Activated B cell treated with CpG ODN at 0.5 μM for 24 hours (primary cell): ENCODE measurements at regions not wholly inside any gene's neighbourhood (a gene's known extent, or its start where the extent isn't known, plus 50 kb on each side); places are given as distances from the start of the nearest gene placed in this dataset.

Source experiments
- ATAC-seq: fragments of 200-7000 bp; cut with Tn5 transposase; one replicate; pipeline ENCODE4 v1.10.0; 2021; ENCODE audit warnings: low read depth, mild to moderate bottlenecking, moderate library complexity
- CTCF ChIA-PET: fragments of 350-600 bp; sonication (Branson Sonifier 250); formaldehyde crosslinking; loops from one replicate; lab custom pipeline; 2021; ENCODE audit warnings: antibody characterized with exemption; lab: Charles Lee
- POLR2A ChIA-PET: fragments of 350-600 bp; sonication (Branson Sonifier 250); formaldehyde crosslinking; loops from one replicate; lab custom pipeline; 2021; ENCODE audit warnings: antibody characterized with exemption; lab: Charles Lee
- DNase-seq: peaks from one replicate; pipeline ENCODE4 v3.0.0; 2022
- H3K27ac Mint-ChIP-seq: one replicate; pipeline ENCODE4 v1.8.0; 2020; ENCODE audit warnings: mixed read lengths
- H3K27me3 Mint-ChIP-seq: one replicate; pipeline ENCODE4 v1.8.0; 2021; ENCODE audit warnings: mixed read lengths
- H3K36me3 Mint-ChIP-seq: one replicate; pipeline ENCODE4 v1.8.0; 2021; ENCODE audit warnings: low read depth, mixed read lengths
- H3K4me1 Mint-ChIP-seq: one replicate; pipeline ENCODE4 v1.8.0; 2021; ENCODE audit warnings: mixed read lengths
- H3K4me3 Mint-ChIP-seq: one replicate; pipeline ENCODE4 v1.8.0; 2020; ENCODE audit warnings: mild to moderate bottlenecking, mixed read lengths
- H3K9me3 Mint-ChIP-seq: one replicate; pipeline ENCODE4 v1.8.0; 2020; ENCODE audit warnings: mixed read lengths
- CTCF ChIP-seq: fragments of 200-600 bp; IDR thresholded peaks from one replicate; pipeline ENCODE4 v1.8.0; 2022; ENCODE audit warnings: antibody characterized with exemption, mild to moderate bottlenecking
- intact Hi-C: fragments of 100-400 bp; cut with micrococcal nuclease; formaldehyde crosslinking; loops from one replicate; pipeline ENCODE4 v1.15.1; 2024

GRCh38 chr10:69712342-69712741, 82.3 kb downstream of the FAM241B start:
- H3K4me1 Mint-ChIP-seq: no peaks in the 10 kb centered on the region
- ChIA-PET POLR2A (no interaction called here), CTCF (no interaction called here)
- peaks cover 12% of the 10 kb centered on the region for H3K27me3 Mint-ChIP-seq
- intact Hi-C loops: no loop called here
- no peak for ATAC-seq
- no peak for TF ChIP-seq CTCF
- H3K4me3 Mint-ChIP-seq: no peak overlapping the region
- DNase-seq: no peak
- H3K9me3 Mint-ChIP-seq: no peaks in the 10 kb centered on the region
- H3K27ac Mint-ChIP-seq: no peak overlapping the region
- H3K36me3 Mint-ChIP-seq: no peaks in the 10 kb centered on the region

GRCh38 chr10:69714572-69714971, 84.5 kb downstream of the FAM241B start:
- ATAC-seq: no peak
- Mint-ChIP-seq H3K27ac (no peak overlapping the region), H3K4me1 (no peaks in the 10 kb centered on the region), H3K36me3 (no peaks in the 10 kb centered on the region), H3K4me3 (no peak overlapping the region), H3K9me3 (no peaks in the 10 kb centered on the region), H3K27me3 (peaks cover 8% of the 10 kb centered on the region)
- ChIA-PET CTCF (no interaction called here), POLR2A (no interaction called here)
- intact Hi-C loops: no loop called here
- TF ChIP-seq CTCF: no peak
- DNase-seq: no peak

GRCh38 chr10:69715156-69715898, 85.3 kb downstream of the FAM241B start:
- DNase-seq (no peak), ATAC-seq (no peak)
- TF ChIP-seq CTCF: no peak
- POLR2A ChIA-PET: no interaction called here
- no peak overlapping the region for H3K4me3 Mint-ChIP-seq
- CTCF ChIA-PET: interaction anchor here (0.7 kb wide), 1 partner anchor 18 kb away, joined by 3 read pairs; no protein-coding TSS in a partner anchor
- intact Hi-C loops: no loop called here
- H3K36me3 Mint-ChIP-seq: no peaks in the 10 kb centered on the region
- no peaks in the 10 kb centered on the region for H3K9me3 Mint-ChIP-seq
- peaks cover 8% of the 10 kb centered on the region for H3K27me3 Mint-ChIP-seq
- no peaks in the 10 kb centered on the region for H3K4me1 Mint-ChIP-seq
- H3K27ac Mint-ChIP-seq: no peak overlapping the region

- no peak for TF ChIP-seq CTCF
- H3K4me1 Mint-ChIP-seq: no peaks in the 10 kb centered on the region
- intact Hi-C loops: loop anchor here (2.0 kb wide), 1 partner anchor 201 kb away; no protein-coding TSS in a partner anchor
- H3K27ac Mint-ChIP-seq: no peak overlapping the region
- H3K4me3 Mint-ChIP-seq: no peak overlapping the region
- POLR2A ChIA-PET: no interaction called here
- H3K36me3 Mint-ChIP-seq: no peaks in the 10 kb centered on the region
- CTCF ChIA-PET: no interaction called here
- ATAC-seq (no peak), DNase-seq (no peak)
- H3K27me3 Mint-ChIP-seq: peaks cover 8% of the 10 kb centered on the region
- no peaks in the 10 kb centered on the region for H3K9me3 Mint-ChIP-seq
Observed at GRCh38 chr10:69715899-69716606, 85.7 kb upstream of the COL13A1 start.
